Muscle layer of colon (tissue), 2 donors: ENCODE measurements at regions not wholly inside any gene's neighbourhood (a gene's known extent, or its start where the extent isn't known, plus 50 kb on each side); places are given as distances from the start of the nearest gene placed in this dataset.

ENCODE experiments used
- H3K27ac ChIP-seq: one replicate; pipeline ENCODE4 v1.7.0; 2013; ENCODE audit warnings: low read depth, mild to moderate bottlenecking, low read length, moderate library complexity
- H3K27me3 ChIP-seq, 2 donors: one replicate each; pipeline ENCODE4 v1.7.0; 2013; ENCODE audit warnings: low read length in 2 of 2, mild to moderate bottlenecking in 2 of 2; ENCODE audit not compliant: insufficient read depth in 2 of 2, control insufficient read depth in 1 of 2
- H3K36me3 ChIP-seq: one replicate; pipeline ENCODE4 v1.7.0; 2013; ENCODE audit warnings: mild to moderate bottlenecking, low read length; ENCODE audit not compliant: insufficient read depth
- H3K4me1 ChIP-seq: one replicate; pipeline ENCODE4 v1.7.0; 2013; ENCODE audit warnings: mild to moderate bottlenecking, low read length; ENCODE audit not compliant: insufficient read depth
- H3K4me3 ChIP-seq, 2 donors: one replicate each; pipeline ENCODE4 v1.7.0; 2013; ENCODE audit warnings: low read length in 2 of 2, low read depth in 1 of 2, mild to moderate bottlenecking in 1 of 2, moderate library complexity in 1 of 2
- H3K9ac ChIP-seq: one replicate; pipeline ENCODE4 v1.7.0; 2013; ENCODE audit warnings: low read length
- H3K9me3 ChIP-seq: one replicate; pipeline ENCODE4 v1.7.0; 2013; ENCODE audit warnings: mild to moderate bottlenecking, low read length
- donor health status: abdominal sarcoma.
- donor health status: Adenocarcinoma of cecum.

GRCh38 chr4:66577922-66578321, 907.6 kb upstream of the EPHA5 start:
- Histone ChIP-seq H3K9ac (no peak overlapping the region), H3K36me3 (no peaks in the 10 kb centered on the region), H3K9me3 (no peaks in the 10 kb centered on the region), H3K4me1 (no peaks in the 10 kb centered on the region), H3K4me3 (no peak overlapping the region), H3K27ac (no peak overlapping the region), H3K27me3 (no peaks in the 10 kb centered on the region)

GRCh38 chr4:66575008-66575696, 904.9 kb upstream of the EPHA5 start:
- Histone ChIP-seq H3K9me3 (no peaks in the 10 kb centered on the region), H3K4me1 (no peaks in the 10 kb centered on the region), H3K27me3 (no peaks in the 10 kb centered on the region), H3K9ac (no peak overlapping the region), H3K27ac (no peak overlapping the region), H3K4me3 (peak overlapping the region in 1 of 2 donors; percentile 28), H3K36me3 (no peaks in the 10 kb centered on the region)

GRCh38 chr4:66574145-66574978, 904.1 kb upstream of the EPHA5 start:
- Histone ChIP-seq H3K27ac (no peak overlapping the region), H3K36me3 (no peaks in the 10 kb centered on the region), H3K27me3 (no peaks in the 10 kb centered on the region), H3K9me3 (no peaks in the 10 kb centered on the region), H3K4me3 (no peak overlapping the region), H3K4me1 (no peaks in the 10 kb centered on the region), H3K9ac (no peak overlapping the region)

GRCh38 chr4:66572949-66573348, 902.7 kb upstream of the EPHA5 start:
- H3K9ac ChIP-seq, result no peak overlapping the region
- H3K36me3 ChIP-seq, result no peaks in the 10 kb centered on the region
- no peaks in the 10 kb centered on the region for H3K4me1 ChIP-seq
- H3K27ac ChIP-seq, result no peak overlapping the region
- no peak overlapping the region for H3K4me3 ChIP-seq
- no peaks in the 10 kb centered on the region for H3K9me3 ChIP-seq
- H3K27me3 ChIP-seq, result no peaks in the 10 kb centered on the region

GRCh38 chr4:66571145-66571695, 900.9 kb upstream of the EPHA5 start:
- H3K9ac ChIP-seq, result no peak overlapping the region

GRCh38 chr4:66569228-66569627, 898.9 kb upstream of the EPHA5 start:
- no peaks in the 10 kb centered on the region for H3K27me3 ChIP-seq
- H3K9me3 ChIP-seq, result no peaks in the 10 kb centered on the region
- no peak overlapping the region for H3K4me3 ChIP-seq
- no peak overlapping the region for H3K27ac ChIP-seq
- H3K9ac ChIP-seq, result no peak overlapping the region
- no peaks in the 10 kb centered on the region for H3K36me3 ChIP-seq
- H3K4me1 ChIP-seq, result no peaks in the 10 kb centered on the region

More at GRCh38 chr4:66571145-66571695, 900.9 kb upstream of the EPHA5 start:
- Histone ChIP-seq H3K27ac (no peak overlapping the region), H3K27me3 (no peaks in the 10 kb centered on the region), H3K36me3 (no peaks in the 10 kb centered on the region), H3K4me3 (no peak overlapping the region), H3K4me1 (no peaks in the 10 kb centered on the region), H3K9me3 (no peaks in the 10 kb centered on the region)

GRCh38 chr4:66568431-66568830, 898.1 kb upstream of the EPHA5 start:
- H3K27me3 ChIP-seq, result no peaks in the 10 kb centered on the region
- no peaks in the 10 kb centered on the region for H3K36me3 ChIP-seq
- H3K9ac ChIP-seq, result no peak overlapping the region
- no peaks in the 10 kb centered on the region for H3K9me3 ChIP-seq
- H3K4me1 ChIP-seq, result no peaks in the 10 kb centered on the region
- no peak overlapping the region for H3K4me3 ChIP-seq
- H3K27ac ChIP-seq, result no peak overlapping the region

GRCh38 chr4:66568001-66568400, 897.7 kb upstream of the EPHA5 start:
- Histone ChIP-seq H3K36me3 (no peaks in the 10 kb centered on the region), H3K27ac (no peak overlapping the region), H3K9me3 (no peaks in the 10 kb centered on the region), H3K27me3 (no peaks in the 10 kb centered on the region), H3K4me1 (no peaks in the 10 kb centered on the region), H3K9ac (no peak overlapping the region), H3K4me3 (no peak overlapping the region)

- H3K36me3 ChIP-seq, result no peaks in the 10 kb centered on the region
- H3K9me3 ChIP-seq, result no peaks in the 10 kb centered on the region
Measured at GRCh38 chr4:66567551-66567950, 897.3 kb upstream of the EPHA5 start.

GRCh38 chr4:66565801-66566200, 895.5 kb upstream of the EPHA5 start:
- no peaks in the 10 kb centered on the region for H3K9me3 ChIP-seq
- no peaks in the 10 kb centered on the region for H3K36me3 ChIP-seq
- no peaks in the 10 kb centered on the region for H3K4me1 ChIP-seq
- no peak overlapping the region for H3K9ac ChIP-seq
- H3K27ac ChIP-seq, result no peak overlapping the region
- H3K4me3 ChIP-seq, result no peak overlapping the region
- no peaks in the 10 kb centered on the region for H3K27me3 ChIP-seq

More at GRCh38 chr4:66567551-66567950, 897.3 kb upstream of the EPHA5 start:
- Histone ChIP-seq H3K4me1 (no peaks in the 10 kb centered on the region), H3K27ac (no peak overlapping the region), H3K27me3 (no peaks in the 10 kb centered on the region), H3K9ac (no peak overlapping the region), H3K4me3 (no peak overlapping the region)

- H3K27ac ChIP-seq, result no peak overlapping the region
- peak overlapping the region in 1 of 2 donors; percentile 45 for H3K4me3 ChIP-seq
- H3K9me3 ChIP-seq, result no peaks in the 10 kb centered on the region
- no peaks in the 10 kb centered on the region for H3K36me3 ChIP-seq
- no peaks in the 10 kb centered on the region for H3K4me1 ChIP-seq
- no peak overlapping the region for H3K9ac ChIP-seq
- H3K27me3 ChIP-seq, result no peaks in the 10 kb centered on the region
Measured at GRCh38 chr4:66564901-66565651, 894.8 kb upstream of the EPHA5 start.
